ENCODE measurements at regions not wholly inside any gene's neighbourhood (a gene's known extent, or its start where the extent isn't known, plus 50 kb on each side); places are given as distances from the start of the nearest gene placed in this dataset.

- Histone ChIP-seq H3K9ac (ENCODE audit: low read length in 2 of 2) (no peak overlapping the region), H3K27ac (ENCODE audit: low read length) (no peak overlapping the region), H3K36me3 (ENCODE audit: control insufficient read depth in 2 of 2, insufficient read depth in 2 of 2, low read length in 2 of 2) (no peaks in the 10 kb centered on the region), H3K4me3 (ENCODE audit: low read length in 2 of 2) (no peak overlapping the region), H3K4me1 (ENCODE audit: control insufficient read depth, insufficient read depth, low read length) (no peaks in the 10 kb centered on the region), H3K9me3 (ENCODE audit: control insufficient read depth in 2 of 2, low read length in 2 of 2) (peaks cover 0 to 4% of the 10 kb centered on the region in 2 donors), H3K27me3 (ENCODE audit: control insufficient read depth in 1 of 2, insufficient read depth in 2 of 2, low read length in 2 of 2) (no peaks in the 10 kb centered on the region)
These were observed 450.0 kb downstream of the HAO1 start for GRCh38 chr20:7490288-7490687.

- Histone ChIP-seq H3K4me1 (ENCODE audit: control insufficient read depth, insufficient read depth, low read length) (no peaks in the 10 kb centered on the region), H3K4me3 (ENCODE audit: low read length in 2 of 2) (no peak overlapping the region), H3K27me3 (ENCODE audit: control insufficient read depth in 1 of 2, insufficient read depth in 2 of 2, low read length in 2 of 2) (no peaks in the 10 kb centered on the region), H3K9me3 (ENCODE audit: control insufficient read depth in 2 of 2, low read length in 2 of 2) (peaks cover 0 to 4% of the 10 kb centered on the region in 2 donors), H3K9ac (ENCODE audit: low read length in 2 of 2) (no peak overlapping the region), H3K27ac (ENCODE audit: low read length) (no peak overlapping the region), H3K36me3 (ENCODE audit: control insufficient read depth in 2 of 2, insufficient read depth in 2 of 2, low read length in 2 of 2) (no peaks in the 10 kb centered on the region)
These were observed 448.0 kb downstream of the HAO1 start for GRCh38 chr20:7492257-7492656.

- H3K27me3 ChIP-seq (ENCODE audit: control insufficient read depth in 1 of 2, insufficient read depth in 2 of 2, low read length in 2 of 2), result no peaks in the 10 kb centered on the region
- no peaks in the 10 kb centered on the region for H3K36me3 ChIP-seq (ENCODE audit: control insufficient read depth in 2 of 2, insufficient read depth in 2 of 2, low read length in 2 of 2)
These were observed 446.9 kb downstream of the HAO1 start for GRCh38 chr20:7493311-7493710.

GRCh38 chr20:7496394-7496991, 443.8 kb downstream of the HAO1 start:
- Histone ChIP-seq H3K9me3 (ENCODE audit: control insufficient read depth in 2 of 2, low read length in 2 of 2) (peaks cover 0 to 4% of the 10 kb centered on the region in 2 donors), H3K9ac (ENCODE audit: low read length in 2 of 2) (no peak overlapping the region), H3K27me3 (ENCODE audit: control insufficient read depth in 1 of 2, insufficient read depth in 2 of 2, low read length in 2 of 2) (no peaks in the 10 kb centered on the region), H3K36me3 (ENCODE audit: control insufficient read depth in 2 of 2, insufficient read depth in 2 of 2, low read length in 2 of 2) (no peaks in the 10 kb centered on the region), H3K27ac (ENCODE audit: low read length) (no peak overlapping the region), H3K4me1 (ENCODE audit: control insufficient read depth, insufficient read depth, low read length) (no peaks in the 10 kb centered on the region), H3K4me3 (ENCODE audit: low read length in 2 of 2) (no peak overlapping the region)

More at GRCh38 chr20:7493311-7493710, 446.9 kb downstream of the HAO1 start:
- Histone ChIP-seq H3K4me1 (ENCODE audit: control insufficient read depth, insufficient read depth, low read length) (no peaks in the 10 kb centered on the region), H3K9me3 (ENCODE audit: control insufficient read depth in 2 of 2, low read length in 2 of 2) (peaks cover 0 to 4% of the 10 kb centered on the region in 2 donors), H3K4me3 (ENCODE audit: low read length in 2 of 2) (no peak overlapping the region), H3K9ac (ENCODE audit: low read length in 2 of 2) (no peak overlapping the region), H3K27ac (ENCODE audit: low read length) (no peak overlapping the region)

- no peaks in the 10 kb centered on the region for H3K27me3 ChIP-seq (ENCODE audit: control insufficient read depth in 1 of 2, insufficient read depth in 2 of 2, low read length in 2 of 2)
- H3K4me1 ChIP-seq (ENCODE audit: control insufficient read depth, insufficient read depth, low read length), result no peaks in the 10 kb centered on the region
- no peak overlapping the region for H3K4me3 ChIP-seq (ENCODE audit: low read length in 2 of 2)
- no peaks in the 10 kb centered on the region for H3K36me3 ChIP-seq (ENCODE audit: control insufficient read depth in 2 of 2, insufficient read depth in 2 of 2, low read length in 2 of 2)
- H3K9me3 ChIP-seq (ENCODE audit: control insufficient read depth in 2 of 2, low read length in 2 of 2), result peaks cover 0 to 4% of the 10 kb centered on the region in 2 donors
- H3K9ac ChIP-seq (ENCODE audit: low read length in 2 of 2), result no peak overlapping the region
- no peak overlapping the region for H3K27ac ChIP-seq (ENCODE audit: low read length)
These were observed 442.3 kb downstream of the HAO1 start for GRCh38 chr20:7497985-7498384.

- Histone ChIP-seq H3K9me3 (ENCODE audit: control insufficient read depth in 2 of 2, low read length in 2 of 2) (peaks cover 0 to 4% of the 10 kb centered on the region in 2 donors), H3K4me1 (ENCODE audit: control insufficient read depth, insufficient read depth, low read length) (no peaks in the 10 kb centered on the region), H3K9ac (ENCODE audit: low read length in 2 of 2) (no peak overlapping the region), H3K36me3 (ENCODE audit: control insufficient read depth in 2 of 2, insufficient read depth in 2 of 2, low read length in 2 of 2) (no peaks in the 10 kb centered on the region), H3K4me3 (ENCODE audit: low read length in 2 of 2) (no peak overlapping the region), H3K27me3 (ENCODE audit: control insufficient read depth in 1 of 2, insufficient read depth in 2 of 2, low read length in 2 of 2) (no peaks in the 10 kb centered on the region), H3K27ac (ENCODE audit: low read length) (no peak overlapping the region)
These were observed 441.1 kb downstream of the HAO1 start for GRCh38 chr20:7499201-7499600.

- Histone ChIP-seq H3K27me3 (ENCODE audit: control insufficient read depth in 1 of 2, insufficient read depth in 2 of 2, low read length in 2 of 2) (no peaks in the 10 kb centered on the region), H3K4me1 (ENCODE audit: control insufficient read depth, insufficient read depth, low read length) (no peaks in the 10 kb centered on the region), H3K36me3 (ENCODE audit: control insufficient read depth in 2 of 2, insufficient read depth in 2 of 2, low read length in 2 of 2) (no peaks in the 10 kb centered on the region), H3K27ac (ENCODE audit: low read length) (no peak overlapping the region), H3K9ac (ENCODE audit: low read length in 2 of 2) (no peak overlapping the region), H3K4me3 (ENCODE audit: low read length in 2 of 2) (no peak overlapping the region), H3K9me3 (ENCODE audit: control insufficient read depth in 2 of 2, low read length in 2 of 2) (no peaks in the 10 kb centered on the region)
These were observed 440.0 kb downstream of the HAO1 start for GRCh38 chr20:7500231-7500663.

GRCh38 chr20:7503501-7503900, 436.8 kb downstream of the HAO1 start:
- Histone ChIP-seq H3K4me1 (ENCODE audit: control insufficient read depth, insufficient read depth, low read length) (no peaks in the 10 kb centered on the region), H3K27me3 (ENCODE audit: control insufficient read depth in 1 of 2, insufficient read depth in 2 of 2, low read length in 2 of 2) (no peaks in the 10 kb centered on the region), H3K9ac (ENCODE audit: low read length in 2 of 2) (no peak overlapping the region), H3K27ac (ENCODE audit: low read length) (no peak overlapping the region), H3K36me3 (ENCODE audit: control insufficient read depth in 2 of 2, insufficient read depth in 2 of 2, low read length in 2 of 2) (no peaks in the 10 kb centered on the region), H3K9me3 (ENCODE audit: control insufficient read depth in 2 of 2, low read length in 2 of 2) (no peaks in the 10 kb centered on the region), H3K4me3 (ENCODE audit: low read length in 2 of 2) (no peak overlapping the region)

GRCh38 chr20:7505152-7505834, 435.0 kb downstream of the HAO1 start:
- Histone ChIP-seq H3K4me1 (ENCODE audit: control insufficient read depth, insufficient read depth, low read length) (no peaks in the 10 kb centered on the region), H3K4me3 (ENCODE audit: low read length in 2 of 2) (no peak overlapping the region), H3K27me3 (ENCODE audit: control insufficient read depth in 1 of 2, insufficient read depth in 2 of 2, low read length in 2 of 2) (no peaks in the 10 kb centered on the region), H3K27ac (ENCODE audit: low read length) (no peak overlapping the region), H3K36me3 (ENCODE audit: control insufficient read depth in 2 of 2, insufficient read depth in 2 of 2, low read length in 2 of 2) (no peaks in the 10 kb centered on the region), H3K9ac (ENCODE audit: low read length in 2 of 2) (no peak overlapping the region), H3K9me3 (ENCODE audit: control insufficient read depth in 2 of 2, low read length in 2 of 2) (no peaks in the 10 kb centered on the region)

- H3K36me3 ChIP-seq (ENCODE audit: control insufficient read depth in 2 of 2, insufficient read depth in 2 of 2, low read length in 2 of 2), result no peaks in the 10 kb centered on the region
- H3K9me3 ChIP-seq (ENCODE audit: control insufficient read depth in 2 of 2, low read length in 2 of 2), result no peaks in the 10 kb centered on the region
- no peak overlapping the region for H3K27ac ChIP-seq (ENCODE audit: low read length)
- H3K4me1 ChIP-seq (ENCODE audit: control insufficient read depth, insufficient read depth, low read length), result no peaks in the 10 kb centered on the region
- no peak overlapping the region for H3K9ac ChIP-seq (ENCODE audit: low read length in 2 of 2)
- no peak overlapping the region for H3K4me3 ChIP-seq (ENCODE audit: low read length in 2 of 2)
- H3K27me3 ChIP-seq (ENCODE audit: control insufficient read depth in 1 of 2, insufficient read depth in 2 of 2, low read length in 2 of 2), result no peaks in the 10 kb centered on the region
These were observed 434.4 kb downstream of the HAO1 start for GRCh38 chr20:7505835-7506221.

- Histone ChIP-seq H3K9ac (ENCODE audit: low read length in 2 of 2) (no peak overlapping the region), H3K9me3 (ENCODE audit: control insufficient read depth in 2 of 2, low read length in 2 of 2) (no peaks in the 10 kb centered on the region), H3K27ac (ENCODE audit: low read length) (no peak overlapping the region), H3K4me1 (ENCODE audit: control insufficient read depth, insufficient read depth, low read length) (no peaks in the 10 kb centered on the region), H3K27me3 (ENCODE audit: control insufficient read depth in 1 of 2, insufficient read depth in 2 of 2, low read length in 2 of 2) (no peaks in the 10 kb centered on the region), H3K4me3 (ENCODE audit: low read length in 2 of 2) (no peak overlapping the region), H3K36me3 (ENCODE audit: control insufficient read depth in 2 of 2, insufficient read depth in 2 of 2, low read length in 2 of 2) (no peaks in the 10 kb centered on the region)
These were observed 423.6 kb downstream of the HAO1 start for GRCh38 chr20:7516621-7517111.
